Non-pigmented ciliary epithelial cell (primary cell): ENCODE measurements at regions not wholly inside any gene's neighbourhood (a gene's known extent, or its start where the extent isn't known, plus 50 kb on each side); places are given as distances from the start of the nearest gene placed in this dataset.

ENCODE experiments used
- DNase-seq: peaks from one replicate; pipeline ENCODE4 v3.0.0-alpha.2; 2010; ENCODE audit warnings: low read depth

- DNase-seq = peak; percentile 24
These were observed 650.5 kb upstream of the SORCS1 start for GRCh38 chr10:107814865-107815487.

GRCh38 chr10:107813451-107814162, 649.1 kb upstream of the SORCS1 start:
- DNase-seq = no peak

- DNase-seq = no peak
These were observed 645.4 kb upstream of the SORCS1 start for GRCh38 chr10:107809889-107810288.

DNA sequence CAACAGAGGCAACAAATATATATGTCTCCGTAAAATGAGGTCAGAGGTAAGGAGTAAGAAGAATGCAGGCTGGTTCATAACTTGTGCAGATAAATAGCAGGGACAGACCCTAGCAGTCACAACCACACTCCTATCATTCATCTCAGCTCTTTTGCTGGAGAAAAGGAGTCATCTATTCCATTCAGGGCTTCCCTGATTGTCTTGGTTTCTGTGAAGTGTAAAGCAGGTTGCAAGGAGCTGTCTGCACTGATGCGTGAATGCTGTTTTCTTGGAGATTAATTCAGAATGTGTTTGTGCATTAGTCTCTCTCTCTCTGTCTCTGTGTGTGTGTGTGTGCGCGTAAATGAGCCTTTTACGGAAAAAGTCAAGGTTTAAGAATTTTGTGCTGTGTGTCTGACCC, 643.3 kb upstream of the SORCS1 start:
- no peak for DNase-seq

- no peak for DNase-seq
These were observed 641.5 kb upstream of the SORCS1 start for GRCh38 chr10:107806026-107806425.

DNA sequence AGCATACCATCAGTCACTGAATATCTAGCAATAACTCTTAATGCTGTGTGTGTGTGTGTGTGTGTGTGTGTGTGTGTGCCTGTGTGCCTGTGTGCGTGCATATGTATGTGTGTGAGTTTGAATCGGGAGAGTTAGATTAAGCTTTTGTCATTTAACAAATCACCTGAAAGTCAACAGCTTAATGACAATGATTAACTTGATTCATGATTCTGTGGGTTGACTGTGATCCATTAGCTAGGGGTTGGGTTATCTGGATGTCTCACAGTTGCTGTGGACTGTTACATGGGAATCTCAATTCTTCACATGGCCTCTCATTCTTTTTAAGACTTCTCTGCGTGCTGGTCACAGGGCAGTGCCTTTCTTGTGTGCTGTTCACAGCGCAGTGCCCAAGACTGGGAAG, 639.0 kb upstream of the SORCS1 start:
- DNase-seq = no peak

- no peak for DNase-seq
These were observed 635.6 kb upstream of the SORCS1 start for GRCh38 chr10:107800061-107800460.

DNA sequence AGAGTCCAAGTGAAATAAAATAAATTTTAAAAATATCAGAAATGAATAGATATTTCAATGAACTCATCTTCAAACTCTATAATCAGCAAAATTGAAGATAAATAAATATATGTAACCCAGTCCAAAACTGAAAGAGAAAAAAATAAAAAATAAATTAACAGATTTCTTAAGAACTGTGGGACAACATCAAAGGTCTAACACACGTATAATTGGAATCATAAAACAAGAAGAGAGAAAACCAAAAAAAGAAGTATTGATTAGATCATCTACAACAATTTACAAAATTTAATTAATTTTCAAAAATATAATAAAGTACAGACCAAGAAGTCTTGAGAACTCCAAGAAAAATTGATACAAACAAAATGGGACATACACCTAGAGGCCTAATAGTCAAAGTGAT, 625.8 kb upstream of the SORCS1 start:
- DNase-seq = no peak

GRCh38 chr10:107771066-107771465, 606.6 kb upstream of the SORCS1 start:
- DNase-seq = no peak

DNA sequence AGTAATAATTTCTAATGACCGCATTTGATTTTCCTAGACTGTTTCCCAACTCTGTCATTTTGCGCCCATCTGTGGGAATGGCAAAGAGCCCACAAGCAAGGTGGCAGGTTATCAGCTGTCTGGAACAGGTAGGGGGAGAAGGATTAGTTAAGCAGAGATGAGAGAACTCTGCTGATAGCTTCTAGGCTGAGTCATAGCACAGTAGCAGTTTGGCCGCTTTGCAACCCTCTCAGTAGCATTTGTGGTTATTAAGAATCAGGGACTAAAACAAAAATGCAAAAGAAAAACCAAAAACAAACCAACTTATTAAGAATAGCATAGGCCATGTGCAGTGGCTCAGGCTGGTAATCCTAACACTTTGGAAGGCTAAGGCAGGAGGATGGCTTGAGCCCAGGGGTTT, 602.7 kb upstream of the SORCS1 start:
- peak; percentile 5 for DNase-seq

GRCh38 chr10:107754814-107755213, 590.3 kb upstream of the SORCS1 start:
- DNase-seq = no peak

DNA sequence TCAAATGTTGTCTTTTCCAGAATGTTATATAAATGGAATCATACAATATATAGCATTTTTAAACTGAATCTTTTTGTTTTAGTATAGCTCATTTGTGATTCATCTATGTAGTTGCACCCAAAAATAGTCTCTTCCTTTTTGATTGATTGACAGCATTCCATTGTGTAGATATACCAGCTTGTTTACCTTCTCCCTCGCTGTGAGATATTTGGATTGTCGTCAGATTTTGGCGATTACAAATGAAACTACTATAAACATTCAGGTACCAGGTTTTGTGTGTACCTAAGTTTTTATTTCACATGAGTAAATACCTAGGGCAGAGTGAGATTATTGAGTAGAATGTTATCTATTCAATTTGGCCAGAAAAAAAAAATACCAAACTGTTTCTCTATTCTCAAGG, 584.7 kb upstream of the SORCS1 start:
- DNase-seq = no peak

GRCh38 chr10:107747851-107748250, 583.3 kb upstream of the SORCS1 start:
- DNase-seq = no peak

GRCh38 chr10:107741971-107742370, 577.5 kb upstream of the SORCS1 start:
- no peak for DNase-seq

- no peak for DNase-seq
These were observed 576.6 kb upstream of the SORCS1 start for GRCh38 chr10:107740962-107741690.

- no peak for DNase-seq
These were observed 575.4 kb upstream of the SORCS1 start for GRCh38 chr10:107739951-107740350.

- no peak for DNase-seq
These were observed 569.0 kb upstream of the SORCS1 start for GRCh38 chr10:107733328-107734130.

DNA sequence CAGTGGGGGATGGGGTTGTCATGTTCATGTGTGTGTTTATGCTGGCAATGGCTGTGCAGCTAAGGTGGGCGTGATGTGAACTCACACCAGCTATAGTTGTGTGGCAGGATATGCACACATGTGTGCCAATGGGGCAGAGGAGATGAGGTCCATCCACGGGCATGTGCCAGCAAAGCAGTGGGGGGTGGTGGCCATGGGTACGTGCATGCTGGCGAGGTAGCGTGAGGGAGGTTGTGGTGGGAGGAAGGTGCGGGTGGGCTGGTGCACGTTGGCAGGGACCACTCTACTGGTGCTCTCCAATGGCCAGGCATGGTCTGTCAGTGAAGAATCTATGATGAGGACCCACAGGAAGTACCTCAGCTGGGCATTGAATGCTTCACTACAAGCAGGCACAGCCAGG, 567.5 kb upstream of the SORCS1 start:
- DNase-seq = no peak

- DNase-seq = no peak
These were observed 564.3 kb upstream of the SORCS1 start for GRCh38 chr10:107728807-107729206.

- DNase-seq = no peak
These were observed 563.3 kb upstream of the SORCS1 start for GRCh38 chr10:107727767-107728317.

DNA sequence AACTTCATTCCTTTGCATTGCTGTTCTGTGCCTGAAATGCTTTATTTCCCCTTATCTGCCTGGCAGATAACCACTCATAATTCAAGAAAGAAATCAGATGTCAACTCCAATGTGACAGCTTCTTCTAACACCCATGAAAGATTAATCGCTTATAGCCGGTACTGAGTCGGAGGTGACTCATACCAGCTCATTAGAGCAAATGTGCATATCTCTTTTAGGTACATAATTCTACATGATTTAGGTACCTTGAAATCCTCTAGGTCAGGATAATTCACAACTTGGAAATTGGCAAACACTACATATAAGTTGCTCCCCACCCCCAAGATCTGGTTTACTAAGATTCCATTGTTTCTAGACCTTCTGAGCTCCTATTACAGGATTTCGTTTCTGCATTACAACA, 554.4 kb upstream of the SORCS1 start:
- DNase-seq = no peak

DNA sequence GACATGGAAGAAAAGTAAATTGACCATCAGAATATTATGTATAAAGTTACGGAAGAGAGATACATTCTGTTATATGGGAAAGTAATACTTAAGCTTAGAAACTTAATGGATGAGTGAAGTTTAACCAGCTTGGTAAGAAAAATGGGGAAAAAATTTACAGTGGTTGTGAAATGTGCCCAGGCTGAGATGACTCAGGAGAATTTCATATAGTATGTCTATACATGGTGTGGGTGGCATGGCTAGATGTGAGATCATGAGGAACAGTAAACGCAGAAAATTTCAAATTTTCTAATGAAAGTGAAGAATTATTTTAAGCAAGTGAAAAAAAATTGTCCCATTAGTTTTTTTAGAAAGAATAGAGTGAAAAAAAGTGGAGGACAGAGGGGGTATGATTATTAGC, 552.5 kb upstream of the SORCS1 start:
- no peak for DNase-seq
